HG02870 (cell line): ENCODE measurements at regions not wholly inside any gene's neighbourhood (a gene's known extent, or its start where the extent isn't known, plus 50 kb on each side); places are given as distances from the start of the nearest gene placed in this dataset.
"Not testable (repeated sequence)": the region's sequence is repeated elsewhere in the genome, so short reads cannot be mapped to it uniquely, and the experiment has no call there.

ENCODE experiments used
- ATAC-seq: cut with Tn5 transposase; IDR thresholded peaks from one replicate; pipeline ENCODE4 v1.9.1; 2021; ENCODE audit warnings: mild to moderate bottlenecking, moderate library complexity; ENCODE audit not compliant: unreplicated experiment

DNA sequence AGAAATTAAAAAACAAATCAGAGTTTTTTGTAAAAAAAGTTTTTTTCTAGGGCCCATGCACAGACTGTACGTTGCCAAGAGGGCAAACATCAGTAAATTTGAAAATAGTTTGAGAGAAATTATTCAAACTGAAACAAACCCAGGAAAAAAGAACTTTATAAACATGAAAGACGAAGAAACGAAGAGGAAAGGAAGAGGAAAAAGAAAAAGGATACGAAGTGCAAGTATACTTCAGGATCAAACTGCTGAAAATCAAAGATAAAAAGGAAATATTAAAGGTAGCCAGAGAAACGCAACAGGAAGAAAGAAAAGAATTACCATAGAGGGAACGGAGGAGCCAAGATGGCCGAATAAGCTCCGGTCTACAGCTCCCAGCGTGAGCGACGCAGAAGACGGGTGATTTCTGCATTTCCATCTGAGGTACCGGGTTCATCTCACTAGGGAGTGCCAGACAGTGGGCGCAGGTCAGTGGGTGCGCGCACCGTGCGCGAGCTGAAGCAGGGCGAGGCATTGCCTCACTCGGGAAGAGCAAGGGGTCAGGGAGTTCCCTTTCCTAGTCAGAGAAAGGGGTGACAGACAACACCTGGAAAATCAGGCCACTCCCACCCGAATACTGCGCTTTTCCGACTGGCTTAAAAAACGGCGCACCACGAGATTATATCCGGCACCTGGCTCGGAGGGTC is 94.4 kb upstream of the GAS1 start:
- ATAC-seq = not testable (repeated sequence)

- not testable (repeated sequence) for ATAC-seq
Measured at GRCh38 chr9:87049929-87050608, 102.8 kb upstream of the GAS1 start.

GRCh38 chr9:87054999-87055686 is 107.8 kb upstream of the GAS1 start:
- ATAC-seq = no peak

- ATAC-seq = no peak
Measured at GRCh38 chr9:87059772-87060171, 112.5 kb upstream of the GAS1 start.

DNA sequence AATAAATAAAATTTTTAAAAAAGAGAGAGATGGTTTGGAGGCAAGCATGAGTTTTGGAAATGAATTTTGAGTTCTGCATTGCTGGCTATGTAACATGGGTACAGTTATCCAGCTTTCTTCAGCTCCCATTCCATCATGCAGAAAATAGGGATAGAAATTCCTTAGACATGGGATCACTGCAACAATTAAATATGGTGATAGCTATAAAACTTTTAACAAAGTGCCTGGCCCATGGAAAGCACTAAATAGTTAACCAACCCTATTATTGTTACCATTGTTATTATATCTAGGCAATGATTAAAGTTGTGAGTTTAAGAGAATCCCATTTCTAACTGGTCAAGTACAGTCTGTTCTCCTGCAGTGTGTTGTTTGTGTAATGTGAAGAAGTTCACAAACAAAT is 115.4 kb upstream of the GAS1 start:
- no peak for ATAC-seq

- no peak for ATAC-seq
Measured at GRCh38 chr9:87063246-87063645, 115.9 kb upstream of the GAS1 start.

GRCh38 chr9:87063871-87064270 is 116.6 kb upstream of the GAS1 start:
- no peak for ATAC-seq

DNA sequence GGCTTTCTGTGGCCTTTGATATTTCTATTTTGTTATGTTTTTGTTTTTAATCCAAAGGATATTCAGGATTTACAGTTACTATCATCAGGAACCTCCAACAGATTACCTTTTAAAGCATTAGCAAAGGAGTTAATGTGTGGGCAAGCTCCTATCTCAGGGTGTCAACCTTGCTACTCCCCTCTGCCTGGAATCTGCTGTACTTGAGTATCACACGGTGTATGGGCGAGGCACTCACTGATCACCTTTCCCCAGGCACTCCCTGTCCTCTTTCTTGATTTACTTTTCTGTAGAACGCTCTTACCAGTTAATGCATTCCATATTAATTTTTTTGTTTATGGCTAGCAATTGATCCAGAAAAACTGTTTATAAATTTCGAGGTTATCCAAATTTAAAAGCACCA is 117.0 kb upstream of the GAS1 start:
- no peak for ATAC-seq

GRCh38 chr9:87065981-87066380 is 118.7 kb upstream of the GAS1 start:
- no peak for ATAC-seq

GRCh38 chr9:87067426-87067825 is 120.1 kb upstream of the GAS1 start:
- no peak for ATAC-seq

DNA sequence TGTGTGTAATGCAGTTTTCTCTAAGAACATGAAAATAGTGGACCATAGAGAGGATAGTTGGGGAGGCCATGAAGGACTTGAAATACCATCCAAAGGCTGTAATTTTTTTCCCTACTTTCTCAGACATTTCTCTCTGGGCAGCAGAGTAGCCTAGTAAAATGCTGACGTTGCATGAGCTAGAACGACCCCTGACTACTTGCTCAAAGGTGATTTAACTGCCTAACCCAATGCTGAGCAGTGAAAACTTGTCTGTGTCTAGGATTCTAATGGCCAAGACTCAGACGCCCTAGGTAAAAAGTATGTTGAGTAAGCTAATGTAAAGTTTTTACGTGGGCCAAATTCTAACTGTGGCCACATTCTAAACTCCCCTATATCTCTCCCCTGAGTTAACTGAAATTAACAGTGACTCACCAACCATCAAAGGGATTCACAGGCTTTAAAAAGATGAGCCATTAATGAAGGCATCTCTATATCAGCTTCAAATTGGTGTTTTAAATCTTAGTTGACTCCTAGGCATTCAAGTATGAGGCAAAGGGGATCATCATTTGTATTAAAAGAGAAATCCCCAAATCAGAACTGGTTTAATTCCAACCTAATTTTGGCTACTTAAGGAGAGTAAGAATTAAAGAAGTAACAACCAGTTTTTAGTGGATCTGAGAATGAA is 121.0 kb upstream of the GAS1 start:
- no peak for ATAC-seq

DNA sequence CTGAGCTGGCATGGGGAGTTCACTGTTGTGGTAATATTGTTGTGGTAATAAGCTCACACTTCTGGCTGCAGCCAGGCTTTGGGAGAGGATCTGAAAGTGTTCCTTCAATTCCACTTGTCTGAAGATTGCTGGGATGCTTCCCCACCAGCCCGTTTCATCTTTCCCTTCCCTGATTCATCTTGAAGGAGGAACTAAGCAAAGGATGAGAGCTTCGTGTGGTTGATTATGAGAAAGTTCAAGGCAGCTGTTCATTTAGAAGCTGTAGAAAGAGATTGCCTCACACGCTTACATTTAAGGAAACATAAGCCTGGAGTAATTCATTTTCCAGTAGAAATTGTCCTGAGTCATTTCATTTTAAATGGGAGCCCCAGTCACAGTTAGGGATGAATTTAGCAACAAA is 122.4 kb upstream of the GAS1 start:
- no peak for ATAC-seq

DNA sequence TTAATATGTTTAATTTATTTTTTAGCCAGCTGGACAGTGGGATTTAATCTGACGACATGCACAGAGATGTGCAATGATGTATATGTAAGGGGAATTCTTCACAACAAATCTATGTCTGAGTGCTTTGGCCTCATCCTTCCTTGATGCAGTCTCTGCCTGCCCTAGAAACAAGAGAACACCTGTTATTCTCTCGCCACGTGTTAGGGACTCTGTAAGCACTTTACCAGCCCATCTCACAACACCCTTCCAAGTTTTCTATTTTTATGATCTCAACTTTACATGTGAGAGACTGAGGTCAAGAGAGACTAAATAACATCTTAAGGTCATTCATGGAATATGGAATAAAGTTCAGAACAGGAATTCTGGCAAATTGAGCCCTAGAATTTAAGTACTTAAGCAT is 123.0 kb upstream of the GAS1 start:
- ATAC-seq = no peak

- ATAC-seq = no peak
Measured at GRCh38 chr9:87071473-87071872, 124.2 kb upstream of the GAS1 start.

- no peak for ATAC-seq
Measured at GRCh38 chr9:87073692-87074091, 126.4 kb upstream of the GAS1 start.

- ATAC-seq = no peak
Measured at GRCh38 chr9:87075537-87075936, 128.2 kb upstream of the GAS1 start.

DNA sequence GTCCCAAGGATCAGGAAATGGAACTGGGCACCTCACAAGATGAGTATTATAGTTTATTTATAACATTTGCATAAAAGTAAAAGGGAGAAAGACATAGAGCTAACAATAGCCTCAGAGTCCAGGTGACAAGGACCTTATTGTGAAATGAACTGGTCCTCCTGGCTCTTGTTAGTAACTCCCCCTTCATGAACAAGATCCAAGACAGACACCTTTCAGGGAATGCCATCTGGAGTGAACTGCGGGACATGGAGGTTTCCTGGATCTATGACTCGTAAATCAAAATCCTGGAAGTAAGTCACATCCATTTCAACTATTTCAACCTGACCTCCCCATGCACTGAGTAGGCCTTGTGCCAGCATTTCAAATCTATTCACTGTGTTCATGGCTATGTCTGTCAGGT is 129.5 kb upstream of the GAS1 start:
- no peak for ATAC-seq

DNA sequence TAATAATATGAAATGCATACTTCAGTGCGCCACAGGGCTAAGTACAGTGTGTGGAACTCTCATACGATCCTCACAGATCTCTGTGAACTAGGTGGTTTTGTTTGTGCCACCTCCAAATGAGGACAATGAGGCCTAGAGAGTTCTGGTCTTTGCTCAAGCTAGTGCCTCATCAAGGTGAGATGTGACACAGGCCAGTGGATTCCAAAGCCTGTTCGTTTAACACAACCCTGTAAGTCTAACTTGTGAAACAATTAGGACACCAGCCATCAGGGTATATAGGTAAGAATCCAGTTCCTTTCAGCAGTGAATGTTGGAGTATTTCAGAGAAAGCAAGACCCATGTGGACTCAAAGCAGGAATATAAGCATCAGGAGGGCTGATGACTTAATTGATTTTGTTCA is 130.7 kb upstream of the GAS1 start:
- no peak for ATAC-seq

DNA sequence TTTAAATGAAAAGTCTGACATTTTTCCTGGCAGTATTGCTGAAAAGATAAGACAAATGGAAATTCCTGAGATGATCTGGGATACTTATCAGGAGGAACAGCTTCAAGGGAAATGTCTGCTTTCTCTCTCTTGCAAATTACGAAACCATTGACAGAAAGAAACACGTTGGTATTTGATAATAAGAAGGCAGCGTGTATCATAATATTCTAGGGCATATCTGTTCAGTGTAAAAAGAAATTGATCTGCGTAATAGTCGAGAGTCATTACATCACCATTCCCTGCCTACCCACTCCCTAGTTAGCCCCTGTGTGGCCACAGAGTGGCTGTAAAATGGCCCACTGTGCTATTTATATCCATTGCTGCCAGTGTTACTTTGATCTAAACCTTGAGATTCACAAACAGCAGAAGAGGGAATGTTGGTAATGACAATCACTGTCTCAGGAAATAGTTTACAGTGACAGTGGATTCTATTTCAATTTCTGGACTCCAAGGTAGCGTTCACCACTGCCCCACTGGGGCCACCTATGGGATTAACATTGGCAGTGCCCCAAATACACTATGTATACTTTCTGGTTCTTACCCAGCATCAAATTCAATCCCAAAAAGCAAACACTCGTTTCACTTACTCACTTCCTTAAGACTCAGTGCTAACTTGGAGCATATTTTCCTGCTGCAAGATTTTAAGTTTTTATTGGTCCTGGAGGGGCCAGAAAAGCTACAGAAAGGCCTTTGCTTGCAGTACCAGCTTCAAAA is 133.4 kb upstream of the GAS1 start:
- no peak for ATAC-seq

GRCh38 chr9:87081503-87081902 is 134.2 kb upstream of the GAS1 start:
- no peak for ATAC-seq

DNA sequence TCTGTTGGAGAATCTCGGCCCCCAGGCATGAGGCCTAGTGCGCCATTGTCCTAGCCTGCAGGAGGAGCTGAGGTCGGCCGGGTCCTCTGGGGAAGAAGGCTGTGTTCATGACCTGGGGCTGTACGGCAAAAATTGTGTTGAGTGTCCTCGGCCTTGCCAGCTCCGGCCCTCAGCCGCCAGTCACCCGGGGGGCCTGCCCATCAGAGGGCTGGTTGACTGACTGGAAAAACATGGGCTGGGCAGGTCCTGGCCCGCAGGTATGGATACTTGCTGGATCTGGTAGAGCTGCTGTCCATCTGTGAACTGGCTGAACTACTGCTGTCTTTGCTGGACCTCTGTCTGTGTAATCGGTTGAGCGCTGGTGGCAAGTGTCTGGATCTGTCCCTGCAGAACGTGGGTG is 136.7 kb upstream of the GAS1 start:
- no peak for ATAC-seq
